ENCODE measurements at regions not wholly inside any gene's neighbourhood (a gene's known extent, or its start where the extent isn't known, plus 50 kb on each side); places are given as distances from the start of the nearest gene placed in this dataset.
"Not testable (repeated sequence)": the region's sequence is repeated elsewhere in the genome, so short reads cannot be mapped to it uniquely, and the experiment has no call there.

- DNase-seq (ENCODE audit: low spot score): no peak
These were observed 50.6 kb upstream of the NKD1 start for GRCh38 chr16:50497592-50497991.

- no peak for DNase-seq (ENCODE audit: low spot score)
These were observed 51.2 kb upstream of the NKD1 start for GRCh38 chr16:50496990-50497389.

- DNase-seq (ENCODE audit: low spot score): no peak
These were observed 52.5 kb upstream of the NKD1 start for GRCh38 chr16:50495673-50496072.

- no peak for DNase-seq (ENCODE audit: low spot score)
These were observed 53.4 kb upstream of the NKD1 start for GRCh38 chr16:50494501-50495491.

- DNase-seq (ENCODE audit: low spot score): peak; percentile 26
These were observed 56.7 kb upstream of the NKD1 start for GRCh38 chr16:50491516-50491915.

- no peak for DNase-seq (ENCODE audit: low spot score)
These were observed 57.4 kb upstream of the NKD1 start for GRCh38 chr16:50490828-50491227.

- DNase-seq (ENCODE audit: low spot score): no peak
These were observed 59.0 kb upstream of the NKD1 start for GRCh38 chr16:50489182-50489581.

GRCh38 chr16:50487528-50487927, 60.7 kb upstream of the NKD1 start:
- DNase-seq (ENCODE audit: low spot score): no peak

GRCh38 chr16:50486162-50486561, 62.0 kb upstream of the NKD1 start:
- not testable (repeated sequence) for DNase-seq (ENCODE audit: low spot score)

- peak; percentile 45 for DNase-seq (ENCODE audit: low spot score)
These were observed 63.0 kb upstream of the NKD1 start for GRCh38 chr16:50485232-50485631.

GRCh38 chr16:50482271-50482670, 65.9 kb upstream of the NKD1 start:
- DNase-seq (ENCODE audit: low spot score): peak; percentile 51

GRCh38 chr16:50480206-50480605, 68.0 kb upstream of the NKD1 start:
- no peak for DNase-seq (ENCODE audit: low spot score)

- DNase-seq (ENCODE audit: low spot score): peak; percentile 22
These were observed 68.4 kb upstream of the NKD1 start for GRCh38 chr16:50479771-50480170.

- peak; percentile 39 for DNase-seq (ENCODE audit: low spot score)
These were observed 69.4 kb upstream of the NKD1 start for GRCh38 chr16:50478773-50479149.

- peak; percentile 79 for DNase-seq (ENCODE audit: low spot score)
These were observed 70.0 kb upstream of the NKD1 start for GRCh38 chr16:50478075-50478772.

GRCh38 chr16:50476486-50477255, 71.5 kb upstream of the NKD1 start:
- peak; percentile 62 for DNase-seq (ENCODE audit: low spot score)

- DNase-seq (ENCODE audit: low spot score): peak; percentile 33
These were observed 73.0 kb upstream of the NKD1 start for GRCh38 chr16:50475170-50475569.

GRCh38 chr16:50474138-50474537, 74.1 kb upstream of the NKD1 start:
- peak; percentile 9 for DNase-seq (ENCODE audit: low spot score)

GRCh38 chr16:50473356-50473945, 74.7 kb upstream of the NKD1 start:
- DNase-seq (ENCODE audit: low spot score): peak; percentile 20

GRCh38 chr16:50472472-50472871, 75.7 kb upstream of the NKD1 start:
- peak; percentile 5 for DNase-seq (ENCODE audit: low spot score)

- DNase-seq (ENCODE audit: low spot score): no peak
These were observed 77.5 kb upstream of the NKD1 start for GRCh38 chr16:50470687-50471086.
